ENCODE measurements at regions not wholly inside any gene's neighbourhood (a gene's known extent, or its start where the extent isn't known, plus 50 kb on each side); places are given as distances from the start of the nearest gene placed in this dataset.

DNA sequence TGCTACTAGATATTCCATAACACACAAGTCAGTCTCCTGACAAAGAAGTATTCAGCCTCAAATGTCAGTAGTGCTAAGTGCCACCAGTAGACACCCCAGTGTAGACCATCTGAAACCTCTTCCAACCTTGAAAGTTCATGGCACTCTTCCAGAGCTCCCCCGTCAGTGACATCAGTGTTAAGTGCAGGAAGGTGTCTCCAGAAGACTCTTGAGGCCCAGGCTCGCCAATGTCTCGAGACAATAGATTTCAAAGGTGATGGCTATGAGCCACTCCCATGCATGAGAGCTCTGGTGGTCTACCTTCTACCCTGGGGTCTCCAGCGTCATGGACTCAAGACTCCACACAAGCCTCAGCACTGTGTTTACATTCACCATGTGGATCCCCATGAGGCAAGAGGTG, 183.8 kb downstream of the SMAD2 start:
- Histone ChIP-seq H3K27ac (no peak overlapping the region), H3K4me1 (peaks cover 0 to 3% of the 10 kb centered on the region in 2 donors), H3K9me3 (no peaks in the 10 kb centered on the region), H3K27me3 (no peaks in the 10 kb centered on the region), H3K4me3 (no peak overlapping the region), H3K36me3 (no peaks in the 10 kb centered on the region)
- TF ChIP-seq, protein P1, sequence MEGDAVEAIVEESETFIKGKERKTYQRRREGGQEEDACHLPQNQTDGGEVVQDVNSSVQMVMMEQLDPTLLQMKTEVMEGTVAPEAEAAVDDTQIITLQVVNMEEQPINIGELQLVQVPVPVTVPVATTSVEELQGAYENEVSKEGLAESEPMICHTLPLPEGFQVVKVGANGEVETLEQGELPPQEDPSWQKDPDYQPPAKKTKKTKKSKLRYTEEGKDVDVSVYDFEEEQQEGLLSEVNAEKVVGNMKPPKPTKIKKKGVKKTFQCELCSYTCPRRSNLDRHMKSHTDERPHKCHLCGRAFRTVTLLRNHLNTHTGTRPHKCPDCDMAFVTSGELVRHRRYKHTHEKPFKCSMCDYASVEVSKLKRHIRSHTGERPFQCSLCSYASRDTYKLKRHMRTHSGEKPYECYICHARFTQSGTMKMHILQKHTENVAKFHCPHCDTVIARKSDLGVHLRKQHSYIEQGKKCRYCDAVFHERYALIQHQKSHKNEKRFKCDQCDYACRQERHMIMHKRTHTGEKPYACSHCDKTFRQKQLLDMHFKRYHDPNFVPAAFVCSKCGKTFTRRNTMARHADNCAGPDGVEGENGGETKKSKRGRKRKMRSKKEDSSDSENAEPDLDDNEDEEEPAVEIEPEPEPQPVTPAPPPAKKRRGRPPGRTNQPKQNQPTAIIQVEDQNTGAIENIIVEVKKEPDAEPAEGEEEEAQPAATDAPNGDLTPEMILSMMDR (IDR thresholded peaks at IDR 0.05): no peak
- intact Hi-C loops (cut with DNase I): loop anchor here (5.0 kb wide), 2 partner anchors 529 to 694 kb away; no protein-coding TSS in a partner anchor
- DNase-seq (ENCODE audit: low spot score in 2 of 2): no peak

DNA sequence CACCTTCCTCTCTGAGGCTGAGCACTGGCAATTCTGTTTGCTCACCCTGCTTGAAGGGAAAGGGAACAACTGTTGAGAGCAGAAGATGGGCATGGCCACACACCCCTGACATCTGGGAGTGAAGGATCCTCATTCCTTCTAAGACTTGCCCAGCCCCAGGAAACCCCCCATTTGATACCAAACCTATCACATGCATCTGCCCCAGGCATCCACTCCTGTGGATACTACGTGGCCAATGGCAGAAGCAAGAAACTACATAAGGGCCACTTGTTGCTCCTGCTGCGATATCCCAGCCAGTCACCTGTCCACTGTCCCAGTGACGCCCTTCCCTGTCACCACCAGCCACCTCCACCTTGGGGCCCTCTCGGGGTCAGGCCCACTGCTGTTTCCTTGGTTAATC, 185.2 kb downstream of the SMAD2 start:
- Histone ChIP-seq H3K27ac (no peak overlapping the region), H3K27me3 (no peaks in the 10 kb centered on the region), H3K36me3 (no peaks in the 10 kb centered on the region), H3K4me3 (no peak overlapping the region), H3K9me3 (no peaks in the 10 kb centered on the region), H3K4me1 (peaks cover 0 to 3% of the 10 kb centered on the region in 2 donors)
- no peak for DNase-seq (ENCODE audit: low spot score in 2 of 2)
- intact Hi-C loops (cut with DNase I): loop anchor here (5.0 kb wide), 2 partner anchors 528 to 693 kb away; no protein-coding TSS in a partner anchor
- TF ChIP-seq, protein P1 (IDR thresholded peaks at IDR 0.05): no peak

DNA sequence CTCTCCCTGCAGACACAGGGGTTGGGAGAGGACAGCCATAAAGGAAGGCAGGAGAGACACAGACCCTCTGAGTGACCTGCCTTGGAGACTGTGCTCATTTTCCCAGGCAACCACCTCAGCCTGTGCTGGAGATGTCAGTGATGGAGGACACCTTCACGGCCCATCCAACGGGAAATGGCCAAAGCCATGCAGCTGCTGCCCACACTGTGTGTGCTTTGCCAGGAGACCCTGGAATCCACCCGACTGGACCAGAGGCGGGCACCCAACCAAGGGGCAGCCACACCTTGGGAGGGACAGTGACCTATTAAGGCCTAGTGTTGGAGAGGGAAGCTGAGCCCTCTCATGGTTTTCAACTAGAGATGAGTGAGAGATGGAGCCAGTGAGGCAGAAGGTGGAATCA, 192.5 kb downstream of the SMAD2 start:
- intact Hi-C loops (cut with DNase I): no loop called here
- Histone ChIP-seq H3K4me3 (no peak overlapping the region), H3K27me3 (no peaks in the 10 kb centered on the region), H3K36me3 (no peaks in the 10 kb centered on the region), H3K27ac (no peak overlapping the region), H3K9me3 (no peaks in the 10 kb centered on the region), H3K4me1 (no peaks in the 10 kb centered on the region)
- DNase-seq (ENCODE audit: low spot score in 2 of 2): no peak
- TF ChIP-seq, protein P1 (IDR thresholded peaks at IDR 0.05): no peak

DNA sequence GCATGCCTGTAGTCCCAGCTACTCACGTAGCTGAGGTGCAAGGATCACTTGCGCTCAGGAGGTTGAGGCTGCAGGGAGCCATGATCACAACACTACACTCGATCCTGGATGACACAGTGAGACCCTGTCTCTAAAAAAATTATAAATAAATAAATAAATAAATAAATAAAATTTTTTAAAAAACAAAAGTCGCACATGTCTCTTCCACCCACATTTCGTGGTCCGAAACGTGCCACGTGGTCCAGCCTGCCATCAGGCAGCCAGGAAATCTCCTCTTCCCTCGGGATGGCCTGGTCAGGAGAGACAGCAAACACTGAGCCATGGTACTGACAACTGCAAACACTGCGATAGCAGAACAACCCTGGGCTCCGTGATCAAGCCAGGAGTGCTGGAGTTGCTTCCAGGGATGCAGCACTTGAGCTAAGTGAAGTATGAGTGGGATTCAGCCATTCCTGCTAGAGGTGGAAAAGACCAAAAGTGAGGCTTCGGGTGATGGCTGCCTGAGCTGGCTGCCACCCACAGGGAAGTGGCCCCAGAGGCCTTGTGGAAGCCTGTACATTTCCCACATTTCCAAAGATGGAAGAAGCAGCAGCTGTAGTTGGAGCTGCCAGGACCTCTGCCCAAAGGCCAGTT, 193.1 kb downstream of the SMAD2 start:
- H3K9me3 ChIP-seq: no peaks in the 10 kb centered on the region
- intact Hi-C loops (cut with DNase I): no loop called here
- no peaks in the 10 kb centered on the region for H3K36me3 ChIP-seq
- no peaks in the 10 kb centered on the region for H3K4me1 ChIP-seq
- no peak overlapping the region for H3K27ac ChIP-seq
- DNase-seq (ENCODE audit: low spot score in 2 of 2): no peak
- no peaks in the 10 kb centered on the region for H3K27me3 ChIP-seq
- TF ChIP-seq, protein P1 (IDR thresholded peaks at IDR 0.05): no peak
- H3K4me3 ChIP-seq: no peak overlapping the region

DNA sequence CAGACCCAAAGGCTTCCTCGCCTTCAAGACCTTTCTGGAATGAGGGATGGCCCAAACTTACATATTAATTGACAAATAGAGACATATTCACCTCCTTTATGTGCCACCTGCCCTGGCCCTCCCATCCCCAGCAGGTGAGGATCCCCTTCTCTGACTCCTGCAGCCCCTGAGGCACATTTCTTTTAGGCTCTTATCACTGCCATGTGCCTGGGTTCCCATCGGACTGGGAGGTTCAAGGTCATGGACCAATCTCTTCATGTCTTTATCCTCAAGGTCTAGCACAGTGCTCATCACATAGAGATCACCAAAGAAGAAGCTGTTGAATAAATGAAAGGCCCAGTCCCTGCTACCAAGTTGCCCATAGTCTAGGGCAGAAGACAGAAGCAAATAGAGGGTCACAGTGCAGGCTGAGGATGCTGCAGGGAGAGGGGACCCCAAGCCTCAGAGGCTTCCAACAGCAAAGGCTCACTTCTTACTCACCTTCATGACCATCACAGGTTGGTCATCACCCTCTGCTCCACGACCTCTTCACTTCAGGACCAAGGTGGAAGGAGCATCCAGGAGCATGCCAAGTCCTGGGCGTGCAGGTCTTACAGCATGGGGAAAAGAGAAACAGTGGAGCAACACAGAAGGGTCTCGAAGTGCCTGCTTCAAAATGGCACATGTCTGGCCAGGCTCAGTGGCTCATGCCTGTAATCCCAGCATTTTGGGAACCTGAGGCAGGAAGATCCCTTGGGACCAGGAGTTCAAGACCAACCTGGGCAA, 193.9 kb downstream of the SMAD2 start:
- H3K27me3 ChIP-seq: no peaks in the 10 kb centered on the region
- H3K36me3 ChIP-seq: no peaks in the 10 kb centered on the region
- intact Hi-C loops (cut with DNase I): no loop called here
- H3K9me3 ChIP-seq: no peaks in the 10 kb centered on the region
- TF ChIP-seq, protein P1 (IDR thresholded peaks at IDR 0.05): no peak
- H3K27ac ChIP-seq: no peak overlapping the region
- DNase-seq (ENCODE audit: low spot score in 2 of 2): no peak
- no peaks in the 10 kb centered on the region for H3K4me1 ChIP-seq
- H3K4me3 ChIP-seq: no peak overlapping the region

All from ascending aorta (tissue), 2 donors.